22Rv1 (cell line): ENCODE measurements at regions not wholly inside any gene's neighbourhood (a gene's known extent, or its start where the extent isn't known, plus 50 kb on each side); places are given as distances from the start of the nearest gene placed in this dataset.

ENCODE experiments used
- H3K27ac ChIP-seq: fragments of 450-650 bp; 2 replicates; pipeline ENCODE4 v1.5.1; 2017
- ZFX ChIP-seq: fragments of 450-650 bp; IDR thresholded peaks from 2 replicates; pipeline ENCODE4 v1.6.1; 2017; ENCODE audit warnings: antibody characterized with exemption, borderline replicate concordance
- TF ChIP-seq, protein P1 (sequence below): fragments of 450-650 bp; IDR thresholded peaks from 2 replicates; pipeline ENCODE4 v1.5.1; 2017; ENCODE audit warnings: mild to moderate bottlenecking

GRCh38 chr11:91967026-91967690 lies 257.5 kb upstream of the FAT3 start:
- TF ChIP-seq, protein P1, sequence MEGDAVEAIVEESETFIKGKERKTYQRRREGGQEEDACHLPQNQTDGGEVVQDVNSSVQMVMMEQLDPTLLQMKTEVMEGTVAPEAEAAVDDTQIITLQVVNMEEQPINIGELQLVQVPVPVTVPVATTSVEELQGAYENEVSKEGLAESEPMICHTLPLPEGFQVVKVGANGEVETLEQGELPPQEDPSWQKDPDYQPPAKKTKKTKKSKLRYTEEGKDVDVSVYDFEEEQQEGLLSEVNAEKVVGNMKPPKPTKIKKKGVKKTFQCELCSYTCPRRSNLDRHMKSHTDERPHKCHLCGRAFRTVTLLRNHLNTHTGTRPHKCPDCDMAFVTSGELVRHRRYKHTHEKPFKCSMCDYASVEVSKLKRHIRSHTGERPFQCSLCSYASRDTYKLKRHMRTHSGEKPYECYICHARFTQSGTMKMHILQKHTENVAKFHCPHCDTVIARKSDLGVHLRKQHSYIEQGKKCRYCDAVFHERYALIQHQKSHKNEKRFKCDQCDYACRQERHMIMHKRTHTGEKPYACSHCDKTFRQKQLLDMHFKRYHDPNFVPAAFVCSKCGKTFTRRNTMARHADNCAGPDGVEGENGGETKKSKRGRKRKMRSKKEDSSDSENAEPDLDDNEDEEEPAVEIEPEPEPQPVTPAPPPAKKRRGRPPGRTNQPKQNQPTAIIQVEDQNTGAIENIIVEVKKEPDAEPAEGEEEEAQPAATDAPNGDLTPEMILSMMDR = no peak
- no peak for TF ChIP-seq ZFX
- H3K27ac ChIP-seq = no peak overlapping the region

DNA sequence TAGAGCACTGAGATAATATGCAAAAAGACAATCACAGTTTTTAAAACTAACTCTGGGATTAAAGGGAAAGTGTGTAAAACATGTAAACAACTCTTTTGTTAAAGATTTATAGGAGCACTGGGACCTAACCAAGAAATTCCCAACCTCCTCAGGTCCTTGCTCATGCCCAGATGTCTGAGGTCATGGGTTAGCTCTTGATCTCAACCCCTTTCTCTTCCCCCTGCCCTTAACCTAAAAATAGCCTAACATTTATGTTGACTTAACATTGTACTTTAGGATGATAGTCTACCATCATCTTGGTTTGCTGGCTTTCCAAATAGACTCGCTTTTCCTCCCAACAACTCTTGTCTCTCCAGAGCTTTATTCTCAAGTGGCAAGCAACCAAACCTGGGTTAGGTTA lies 258.2 kb upstream of the FAT3 start:
- no peak overlapping the region for H3K27ac ChIP-seq
- TF ChIP-seq, protein P1 = no peak
- TF ChIP-seq ZFX = no peak

GRCh38 chr11:91960770-91961169 lies 263.8 kb upstream of the FAT3 start:
- H3K27ac ChIP-seq = no peak overlapping the region
- TF ChIP-seq, protein P1 = no peak
- no peak for TF ChIP-seq ZFX

- TF ChIP-seq, protein P1 = no peak
- TF ChIP-seq ZFX = no peak
- no peak overlapping the region for H3K27ac ChIP-seq
Observed at GRCh38 chr11:91959411-91959810, 265.2 kb upstream of the FAT3 start.

GRCh38 chr11:91956711-91957110 lies 267.9 kb upstream of the FAT3 start:
- TF ChIP-seq ZFX = no peak
- TF ChIP-seq, protein P1 = no peak

GRCh38 chr11:91955206-91955605 lies 269.4 kb upstream of the FAT3 start:
- H3K27ac ChIP-seq = no peak overlapping the region
- TF ChIP-seq, protein P1 = no peak
- no peak for TF ChIP-seq ZFX

More at GRCh38 chr11:91956711-91957110, 267.9 kb upstream of the FAT3 start:
- H3K27ac ChIP-seq = no peak overlapping the region

- TF ChIP-seq, protein P1 = no peak
- no peak for TF ChIP-seq ZFX
- H3K27ac ChIP-seq = no peak overlapping the region
Observed at GRCh38 chr11:91952056-91952455, 272.6 kb upstream of the FAT3 start.
